SU-DHL-6 (cell line): ENCODE measurements at regions not wholly inside any gene's neighbourhood (a gene's known extent, or its start where the extent isn't known, plus 50 kb on each side); places are given as distances from the start of the nearest gene placed in this dataset.

Experiments
- H2AFZ ChIP-seq: fragments of 200-600 bp; sonication (generic); 2 replicates; pipeline ENCODE4 v1.6.1; 2014; ENCODE audit warnings: low read depth, mild to moderate bottlenecking, moderate library complexity, mixed read lengths, antibody characterized with exemption, low read length; ENCODE audit not compliant: severe bottlenecking
- H3F3A ChIP-seq: fragments of 200-600 bp; shearing (Covaris generic); 2 replicates; pipeline ENCODE4 v1.6.0; 2016; ENCODE audit warnings: antibody characterized with exemption, mild to moderate bottlenecking; ENCODE audit not compliant: insufficient read depth
- H3K27ac ChIP-seq: fragments of 200-600 bp; sonication (generic); 2 replicates; pipeline ENCODE4 v1.5.1; 2016; ENCODE audit warnings: low read depth, mild to moderate bottlenecking, low read length, moderate library complexity, mixed read lengths
- H3K27me3 ChIP-seq: fragments of 200-600 bp; sonication (generic), shearing (Covaris generic); 2 replicates; pipeline ENCODE4 v1.6.0; 2014; ENCODE audit warnings: mild to moderate bottlenecking, low read length
- H3K36me3 ChIP-seq: fragments of 200-600 bp; sonication (generic); 2 replicates; pipeline ENCODE4 v1.6.1; 2014; ENCODE audit warnings: mild to moderate bottlenecking, low read length, mixed read lengths
- H3K4me2 ChIP-seq: fragments of 300-600, 200-600 bp; shearing (Covaris generic), sonication (generic); 2 replicates; pipeline ENCODE4 v1.6.0; 2014; ENCODE audit warnings: low read length, low read depth, mild to moderate bottlenecking; ENCODE audit not compliant: poor library complexity, severe bottlenecking
- H3K4me3 ChIP-seq: fragments of 200-600 bp; sonication (generic); 2 replicates; pipeline ENCODE4 v1.5.1; 2014; ENCODE audit warnings: antibody characterized with exemption, low read length, mild to moderate bottlenecking, mixed read lengths; ENCODE audit not compliant: insufficient read depth, poor library complexity, severe bottlenecking
- H3K79me2 ChIP-seq: fragments of 200-600 bp; sonication (generic); 2 replicates; pipeline ENCODE4 v1.6.1; 2014; ENCODE audit warnings: mild to moderate bottlenecking, low read length, moderate library complexity; ENCODE audit not compliant: insufficient read depth
- H3K9ac ChIP-seq: fragments of 200-600 bp; sonication (generic); 2 replicates; pipeline ENCODE4 v1.7.0; 2014; ENCODE audit warnings: mild to moderate bottlenecking, low read length
- H3K9me2 ChIP-seq: fragments of 200-600 bp; sonication (generic); replicated peaks from 2 replicates; pipeline ENCODE4 v1.6.1; 2014; ENCODE audit warnings: low read length; ENCODE audit not compliant: insufficient read depth
- H3K9me3 ChIP-seq: fragments of 200-600 bp; sonication (generic); 2 replicates; pipeline ENCODE4 v1.6.1; 2014; ENCODE audit warnings: low read length, mixed read lengths; ENCODE audit not compliant: insufficient read depth
- H4K20me1 ChIP-seq: fragments of 200-600 bp; sonication (generic); 2 replicates; pipeline ENCODE4 v1.6.1; 2014; ENCODE audit warnings: low read depth, mild to moderate bottlenecking, antibody characterized with exemption, low read length, moderate library complexity, mixed read lengths
- EZH2phosphoT487 ChIP-seq: fragments of 200-600 bp; sonication (generic), shearing (Covaris generic); conservative IDR thresholded peaks from 2 replicates; pipeline ENCODE4 v1.6.1; 2018; ENCODE audit warnings: mild to moderate bottlenecking, antibody characterized with exemption, low read length, moderate library complexity, mixed read lengths
- TF ChIP-seq, protein P1 (sequence below): fragments of 200-600 bp; sonication (generic); IDR thresholded peaks from one replicate; pipeline ENCODE4 v1.5.1; 2017; ENCODE audit warnings: antibody characterized with exemption, mild to moderate bottlenecking, low read length, moderate library complexity; ENCODE audit not compliant: insufficient read depth, poor library complexity, severe bottlenecking

GRCh38 chr1:244273845-244274619 lies 177.7 kb downstream of the ADSS2 start:
- H4K20me1 ChIP-seq = no peaks in the 10 kb centered on the region
- H3K4me3 ChIP-seq = no peak overlapping the region
- H3K9me3 ChIP-seq = no peaks in the 10 kb centered on the region
- H3K36me3 ChIP-seq = no peaks in the 10 kb centered on the region
- H3K9ac ChIP-seq = no peak overlapping the region
- H3F3A ChIP-seq = no peaks in the 10 kb centered on the region
- no peaks in the 10 kb centered on the region for H3K27me3 ChIP-seq
- H3K27ac ChIP-seq = no peak overlapping the region
- H3K4me2 ChIP-seq = no peak overlapping the region
- no peak overlapping the region for H2AFZ ChIP-seq
- no peaks in the 10 kb centered on the region for H3K9me2 ChIP-seq
- no peaks in the 10 kb centered on the region for H3K79me2 ChIP-seq
- TF ChIP-seq, protein P1, sequence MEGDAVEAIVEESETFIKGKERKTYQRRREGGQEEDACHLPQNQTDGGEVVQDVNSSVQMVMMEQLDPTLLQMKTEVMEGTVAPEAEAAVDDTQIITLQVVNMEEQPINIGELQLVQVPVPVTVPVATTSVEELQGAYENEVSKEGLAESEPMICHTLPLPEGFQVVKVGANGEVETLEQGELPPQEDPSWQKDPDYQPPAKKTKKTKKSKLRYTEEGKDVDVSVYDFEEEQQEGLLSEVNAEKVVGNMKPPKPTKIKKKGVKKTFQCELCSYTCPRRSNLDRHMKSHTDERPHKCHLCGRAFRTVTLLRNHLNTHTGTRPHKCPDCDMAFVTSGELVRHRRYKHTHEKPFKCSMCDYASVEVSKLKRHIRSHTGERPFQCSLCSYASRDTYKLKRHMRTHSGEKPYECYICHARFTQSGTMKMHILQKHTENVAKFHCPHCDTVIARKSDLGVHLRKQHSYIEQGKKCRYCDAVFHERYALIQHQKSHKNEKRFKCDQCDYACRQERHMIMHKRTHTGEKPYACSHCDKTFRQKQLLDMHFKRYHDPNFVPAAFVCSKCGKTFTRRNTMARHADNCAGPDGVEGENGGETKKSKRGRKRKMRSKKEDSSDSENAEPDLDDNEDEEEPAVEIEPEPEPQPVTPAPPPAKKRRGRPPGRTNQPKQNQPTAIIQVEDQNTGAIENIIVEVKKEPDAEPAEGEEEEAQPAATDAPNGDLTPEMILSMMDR = no peak

DNA sequence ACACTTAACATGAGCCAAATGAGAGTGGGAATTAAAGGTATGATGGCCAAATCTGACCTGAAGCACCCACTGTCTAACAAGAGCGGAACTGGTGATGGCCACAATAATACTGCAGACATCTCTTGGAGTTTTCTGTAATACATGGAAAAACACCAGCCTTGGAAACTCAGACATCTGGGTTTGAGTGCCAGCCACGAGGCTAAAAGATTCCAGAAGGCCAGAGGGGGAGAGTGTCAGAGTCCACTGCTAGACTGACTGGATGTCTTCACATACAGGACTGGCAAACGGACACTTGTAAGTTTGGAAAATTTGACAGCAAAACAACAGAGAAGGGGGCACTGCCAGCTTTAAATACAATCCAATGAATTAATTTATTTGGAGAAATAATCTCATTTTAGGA lies 175.1 kb downstream of the ADSS2 start:
- H3K9me2 ChIP-seq = no peaks in the 10 kb centered on the region
- H3K79me2 ChIP-seq = no peaks in the 10 kb centered on the region
- no peak overlapping the region for H3K27ac ChIP-seq
- no peaks in the 10 kb centered on the region for H3K36me3 ChIP-seq
- no peaks in the 10 kb centered on the region for H3K27me3 ChIP-seq
- TF ChIP-seq EZH2phosphoT487 = no peak
- TF ChIP-seq, protein P1 = no peak
- H3F3A ChIP-seq = no peaks in the 10 kb centered on the region
- no peak overlapping the region for H2AFZ ChIP-seq
- no peak overlapping the region for H3K4me3 ChIP-seq
- H3K9me3 ChIP-seq = no peaks in the 10 kb centered on the region
- H4K20me1 ChIP-seq = no peaks in the 10 kb centered on the region
- no peak overlapping the region for H3K9ac ChIP-seq
- no peak overlapping the region for H3K4me2 ChIP-seq

GRCh38 chr1:244280201-244280600 lies 171.5 kb downstream of the ADSS2 start:
- Histone ChIP-seq H3K27ac (no peak overlapping the region), H4K20me1 (no peaks in the 10 kb centered on the region), H3K9ac (no peak overlapping the region), H3K27me3 (no peaks in the 10 kb centered on the region), H3K79me2 (no peaks in the 10 kb centered on the region), H3F3A (no peaks in the 10 kb centered on the region), H3K9me3 (no peaks in the 10 kb centered on the region), H3K4me3 (no peak overlapping the region), H3K4me2 (no peak overlapping the region), H3K9me2 (no peaks in the 10 kb centered on the region), H3K36me3 (no peaks in the 10 kb centered on the region), H2AFZ (no peak overlapping the region)
- TF ChIP-seq, protein P1 = no peak
- no peak for TF ChIP-seq EZH2phosphoT487
